ENCODE measurements at regions not wholly inside any gene's neighbourhood (a gene's known extent, or its start where the extent isn't known, plus 50 kb on each side); places are given as distances from the start of the nearest gene placed in this dataset.

- peak; percentile 15 for DNase-seq (ENCODE audit: low read depth)
These were observed 355.5 kb downstream of the TLR4 start for GRCh38 chr9:118059484-118060278.

- no peak for DNase-seq (ENCODE audit: low read depth)
These were observed 379.0 kb downstream of the TLR4 start for GRCh38 chr9:118083161-118083560.

GRCh38 chr9:118088090-118088489 is 383.9 kb downstream of the TLR4 start:
- DNase-seq (ENCODE audit: low read depth), result no peak

- DNase-seq (ENCODE audit: low read depth), result no peak
These were observed 387.0 kb downstream of the TLR4 start for GRCh38 chr9:118091226-118091625.

GRCh38 chr9:118091711-118092500 is 387.7 kb downstream of the TLR4 start:
- DNase-seq (ENCODE audit: low read depth), result no peak

- no peak for DNase-seq (ENCODE audit: low read depth)
These were observed 390.2 kb downstream of the TLR4 start for GRCh38 chr9:118094387-118094786.

GRCh38 chr9:118100529-118101419 is 396.6 kb downstream of the TLR4 start:
- no peak for DNase-seq (ENCODE audit: low read depth)

GRCh38 chr9:118104363-118104762 is 400.2 kb downstream of the TLR4 start:
- DNase-seq (ENCODE audit: low read depth), result no peak

- DNase-seq (ENCODE audit: low read depth), result no peak
These were observed 404.8 kb downstream of the TLR4 start for GRCh38 chr9:118108971-118109370.

GRCh38 chr9:118109542-118109941 is 405.3 kb downstream of the TLR4 start:
- no peak for DNase-seq (ENCODE audit: low read depth)

- no peak for DNase-seq (ENCODE audit: low read depth)
These were observed 417.2 kb downstream of the TLR4 start for GRCh38 chr9:118121361-118121760.

GRCh38 chr9:118128313-118128712 is 424.1 kb downstream of the TLR4 start:
- DNase-seq (ENCODE audit: low read depth), result no peak

GRCh38 chr9:118129541-118129940 is 425.3 kb downstream of the TLR4 start:
- no peak for DNase-seq (ENCODE audit: low read depth)

GRCh38 chr9:118148990-118149389 is 444.8 kb downstream of the TLR4 start:
- no peak for DNase-seq (ENCODE audit: low read depth)

GRCh38 chr9:118156846-118157245 is 452.6 kb downstream of the TLR4 start:
- DNase-seq (ENCODE audit: low read depth), result no peak

GRCh38 chr9:118162716-118163115 is 458.5 kb downstream of the TLR4 start:
- DNase-seq (ENCODE audit: low read depth), result no peak

- DNase-seq (ENCODE audit: low read depth), result no peak
These were observed 459.5 kb downstream of the TLR4 start for GRCh38 chr9:118163751-118164150.

GRCh38 chr9:118165451-118165850 is 461.2 kb downstream of the TLR4 start:
- no peak for DNase-seq (ENCODE audit: low read depth)

GRCh38 chr9:118170032-118170955 is 466.1 kb downstream of the TLR4 start:
- DNase-seq (ENCODE audit: low read depth), result peak; percentile 21

- DNase-seq (ENCODE audit: low read depth), result no peak
These were observed 473.0 kb downstream of the TLR4 start for GRCh38 chr9:118177241-118177640.

GRCh38 chr9:118183576-118183975 is 479.4 kb downstream of the TLR4 start:
- no peak for DNase-seq (ENCODE audit: low read depth)

Measured in amniotic epithelial cell (primary cell).